Mucosa of rectum (tissue), 2 donors: ENCODE measurements at regions not wholly inside any gene's neighbourhood (a gene's known extent, or its start where the extent isn't known, plus 50 kb on each side); places are given as distances from the start of the nearest gene placed in this dataset.
A peak's percentile ranks its signal among the peaks of the same experiment; 100 is the strongest.
"Not testable (repeated sequence)": the region's sequence is repeated elsewhere in the genome, so short reads cannot be mapped to it uniquely, and the experiment has no call there.

ENCODE experiments used
- H3K27ac ChIP-seq, 2 donors: one replicate each; pipeline ENCODE4 v1.7.0; 2013; ENCODE audit warnings: inconsistent platforms in 2 of 2, low read depth in 2 of 2, low read length in 2 of 2
- H3K27me3 ChIP-seq, 2 donors: one replicate each; pipeline ENCODE4 v1.7.0; 2013; ENCODE audit warnings: low read length in 2 of 2; ENCODE audit not compliant: control insufficient read depth in 2 of 2, insufficient read depth in 2 of 2
- H3K36me3 ChIP-seq, 2 donors: one replicate each; pipeline ENCODE4 v1.7.0; 2013; ENCODE audit warnings: low read length in 2 of 2; ENCODE audit not compliant: control insufficient read depth in 2 of 2, insufficient read depth in 2 of 2
- H3K4me1 ChIP-seq, 2 donors: one replicate each; pipeline ENCODE4 v1.7.0; 2013; ENCODE audit warnings: low read length in 2 of 2, mild to moderate bottlenecking in 1 of 2; ENCODE audit not compliant: control insufficient read depth in 2 of 2, insufficient read depth in 2 of 2
- H3K4me3 ChIP-seq, 2 donors: one replicate each; pipeline ENCODE4 v1.7.0; 2013; ENCODE audit warnings: low read length in 2 of 2
- H3K9ac ChIP-seq, 2 donors: one replicate each; pipeline ENCODE4 v1.7.0; 2013; ENCODE audit warnings: low read length in 2 of 2, low read depth in 1 of 2, mild to moderate bottlenecking in 1 of 2
- H3K9me3 ChIP-seq, 2 donors: one replicate each; pipeline ENCODE4 v1.7.0; 2013; ENCODE audit warnings: low read length in 2 of 2; ENCODE audit not compliant: control insufficient read depth in 2 of 2
- donor health status: healthy.
- donor health status: Normal muscosa, but diverticular disease.

GRCh38 chr9:36463467-36463866, 63.4 kb upstream of the RNF38 start:
- Histone ChIP-seq H3K4me3 (no peak overlapping the region), H3K9ac (no peak overlapping the region), H3K27ac (no peak overlapping the region), H3K4me1 (peaks cover 0 to 2% of the 10 kb centered on the region in 2 donors), H3K36me3 (no peaks in the 10 kb centered on the region), H3K9me3 (no peaks in the 10 kb centered on the region), H3K27me3 (no peaks in the 10 kb centered on the region)

GRCh38 chr9:36462245-36462644, 62.2 kb upstream of the RNF38 start:
- Histone ChIP-seq H3K27me3 (no peaks in the 10 kb centered on the region), H3K36me3 (no peaks in the 10 kb centered on the region), H3K4me3 (no peak overlapping the region), H3K4me1 (no peaks in the 10 kb centered on the region), H3K9ac (no peak overlapping the region), H3K27ac (no peak overlapping the region), H3K9me3 (no peaks in the 10 kb centered on the region)

- Histone ChIP-seq H3K36me3 (no peaks in the 10 kb centered on the region), H3K9me3 (no peaks in the 10 kb centered on the region), H3K9ac (no peak overlapping the region), H3K27ac (no peak overlapping the region), H3K27me3 (no peaks in the 10 kb centered on the region), H3K4me1 (no peaks in the 10 kb centered on the region), H3K4me3 (no peak overlapping the region)
Observed at GRCh38 chr9:36461323-36461722, 61.3 kb upstream of the RNF38 start.

- H3K4me1 ChIP-seq, H3K9me3 ChIP-seq, H3K4me3 ChIP-seq, H3K9ac ChIP-seq, H3K36me3 ChIP-seq, H3K27me3 ChIP-seq: not testable (repeated sequence)
- H3K27ac ChIP-seq: peak overlapping the region in 1 of 2 donors; percentile 7
Observed at GRCh38 chr9:36458430-36458915, 58.4 kb upstream of the RNF38 start.

GRCh38 chr9:36457836-36458429, 57.9 kb upstream of the RNF38 start:
- H3K9ac ChIP-seq: no peak overlapping the region
- no peaks in the 10 kb centered on the region for H3K4me1 ChIP-seq
- H3K36me3 ChIP-seq: no peaks in the 10 kb centered on the region
- H3K27ac ChIP-seq: peak overlapping the region in 1 of 2 donors; percentile 7
- H3K9me3 ChIP-seq: no peaks in the 10 kb centered on the region
- H3K27me3 ChIP-seq: no peaks in the 10 kb centered on the region
- H3K4me3 ChIP-seq: no peak overlapping the region

- H3K9me3 ChIP-seq: no peaks in the 10 kb centered on the region
- H3K9ac ChIP-seq: no peak overlapping the region
- H3K27me3 ChIP-seq: no peaks in the 10 kb centered on the region
- no peak overlapping the region for H3K4me3 ChIP-seq
- no peaks in the 10 kb centered on the region for H3K36me3 ChIP-seq
- H3K27ac ChIP-seq: no peak overlapping the region
- H3K4me1 ChIP-seq: no peaks in the 10 kb centered on the region
Observed at GRCh38 chr9:36456480-36457065, 56.5 kb upstream of the RNF38 start.

GRCh38 chr9:36451949-36452348, 51.9 kb upstream of the RNF38 start:
- no peak overlapping the region for H3K27ac ChIP-seq
- no peak overlapping the region for H3K9ac ChIP-seq
- no peaks in the 10 kb centered on the region for H3K9me3 ChIP-seq
- no peak overlapping the region for H3K4me3 ChIP-seq
- no peaks in the 10 kb centered on the region for H3K27me3 ChIP-seq
- H3K36me3 ChIP-seq: no peaks in the 10 kb centered on the region
- no peaks in the 10 kb centered on the region for H3K4me1 ChIP-seq

- Histone ChIP-seq H3K4me1 (no peaks in the 10 kb centered on the region), H3K9me3 (no peaks in the 10 kb centered on the region), H3K27me3 (no peaks in the 10 kb centered on the region), H3K36me3 (no peaks in the 10 kb centered on the region), H3K27ac (no peak overlapping the region), H3K4me3 (no peak overlapping the region), H3K9ac (no peak overlapping the region)
Observed at GRCh38 chr9:36450110-36450732, 50.2 kb upstream of the RNF38 start.
